A673 (cell line): ENCODE measurements at regions not wholly inside any gene's neighbourhood (a gene's known extent, or its start where the extent isn't known, plus 50 kb on each side); places are given as distances from the start of the nearest gene placed in this dataset.

Experiments used
- BruUV-seq: library from RNA; stranded (reverse); fragments of 400-500 nt; replicated peaks from 2 replicates; lab custom pipeline; 2021; lab: Mats Ljungman, UMichigan
- CTCF ChIA-PET: fragments of 300-600 bp; sonication (Branson Sonifier 250); formaldehyde crosslinking; loops from one replicate; lab custom pipeline; 2022; ENCODE audit warnings: antibody characterized with exemption; lab: Charles Lee
- POLR2A ChIA-PET: fragments of 300-600 bp; sonication (Branson Sonifier 250); formaldehyde crosslinking; loops from one replicate; lab custom pipeline; 2022; ENCODE audit warnings: antibody characterized with exemption; ENCODE audit not compliant: low non-redundant PET; lab: Charles Lee
- DNase-seq: peaks from one replicate; pipeline ENCODE4 v3.0.0-alpha.2; 2015; ENCODE audit warnings: low spot score
- H3K27ac ChIP-seq: fragments of 200-600 bp; sonication (generic); 2 replicates; pipeline ENCODE4 v1.5.1; 2016; ENCODE audit warnings: mixed run types, low read depth, mild to moderate bottlenecking, mixed read lengths, antibody characterized with exemption, low read length; ENCODE audit not compliant: poor library complexity, severe bottlenecking
- H3K27me3 ChIP-seq: fragments of 200-600 bp; sonication (generic); replicated peaks from 2 replicates; pipeline ENCODE4 v1.6.1; 2017; ENCODE audit warnings: mixed run types, low read depth, mild to moderate bottlenecking, mixed read lengths, antibody characterized with exemption, low read length; ENCODE audit not compliant: insufficient read depth, poor library complexity
- H3K36me3 ChIP-seq: fragments of 200-600 bp; sonication (generic); 2 replicates; pipeline ENCODE4 v1.6.1; 2016; ENCODE audit warnings: mixed run types, mild to moderate bottlenecking, mixed read lengths, antibody characterized with exemption, low read length; ENCODE audit not compliant: insufficient read depth, poor library complexity, severe bottlenecking
- H3K4me1 ChIP-seq: fragments of 200-600 bp; sonication (generic); 2 replicates; pipeline ENCODE4 v1.6.1; 2017; ENCODE audit warnings: mixed run types, mild to moderate bottlenecking, mixed read lengths, antibody characterized with exemption, low read length; ENCODE audit not compliant: insufficient read depth, poor library complexity, severe bottlenecking
- H3K4me3 ChIP-seq: fragments of 200-600 bp; sonication (generic); 2 replicates; pipeline ENCODE4 v1.5.1; 2016; ENCODE audit warnings: low read depth, mixed run types, mild to moderate bottlenecking, mixed read lengths, low read length; ENCODE audit not compliant: poor library complexity, severe bottlenecking
- H3K9me3 ChIP-seq: fragments of 200-600 bp; sonication (generic); 2 replicates; pipeline ENCODE4 v1.6.1; 2016; ENCODE audit warnings: mixed run types, low read depth, mild to moderate bottlenecking, mixed read lengths, antibody characterized with exemption, low read length; ENCODE audit not compliant: poor library complexity, severe bottlenecking
- EZH2 ChIP-seq: fragments of 200-600 bp; sonication (generic); IDR thresholded peaks from 2 replicates; pipeline ENCODE4 v1.6.1; 2017; ENCODE audit warnings: borderline replicate concordance, low read depth, mild to moderate bottlenecking, mixed read lengths, antibody characterized with exemption, low read length; ENCODE audit not compliant: poor library complexity, severe bottlenecking
- intact Hi-C: fragments of 100-400 bp; cut with micrococcal nuclease; formaldehyde crosslinking; loops from one replicate; pipeline ENCODE4 v1.10.0; 2022; ENCODE audit not compliant: unreplicated experiment
- TF ChIP-seq, protein P1 (sequence below): fragments of 300-800, 200-600 bp; sonication (generic); conservative IDR thresholded peaks from 2 replicates; pipeline ENCODE4 v1.5.1; 2017; ENCODE audit warnings: low read depth, mild to moderate bottlenecking, antibody characterized with exemption, low read length, moderate library complexity, mixed read lengths

DNA sequence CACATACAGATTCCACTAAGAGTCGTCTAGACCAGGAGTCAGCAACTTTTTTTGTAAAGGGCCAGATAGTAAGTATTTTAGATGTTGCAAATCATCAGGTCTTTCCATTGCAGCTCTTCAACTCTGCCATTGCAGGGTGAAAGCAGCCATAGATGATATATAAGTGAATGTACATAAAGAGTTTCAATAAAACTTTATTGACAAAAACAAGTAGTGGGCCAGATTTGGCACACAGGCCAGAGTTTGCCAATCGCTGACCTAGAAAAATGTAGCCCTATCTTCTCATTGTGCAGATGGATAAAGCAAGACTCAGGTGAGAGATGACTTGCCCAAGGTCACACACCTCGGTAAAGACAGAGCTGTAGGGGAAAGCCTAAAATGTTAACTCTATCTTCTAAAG is 474.7 kb downstream of the MED13L start:
- Histone ChIP-seq H3K36me3 (no peaks in the 10 kb centered on the region), H3K4me3 (no peak overlapping the region), H3K4me1 (no peaks in the 10 kb centered on the region), H3K9me3 (no peaks in the 10 kb centered on the region), H3K27ac (no peak overlapping the region), H3K27me3 (no peaks in the 10 kb centered on the region)
- no peak for DNase-seq
- CTCF ChIA-PET, result no interaction called here
- POLR2A ChIA-PET, result no interaction called here
- no peak for TF ChIP-seq EZH2
- TF ChIP-seq, protein P1, sequence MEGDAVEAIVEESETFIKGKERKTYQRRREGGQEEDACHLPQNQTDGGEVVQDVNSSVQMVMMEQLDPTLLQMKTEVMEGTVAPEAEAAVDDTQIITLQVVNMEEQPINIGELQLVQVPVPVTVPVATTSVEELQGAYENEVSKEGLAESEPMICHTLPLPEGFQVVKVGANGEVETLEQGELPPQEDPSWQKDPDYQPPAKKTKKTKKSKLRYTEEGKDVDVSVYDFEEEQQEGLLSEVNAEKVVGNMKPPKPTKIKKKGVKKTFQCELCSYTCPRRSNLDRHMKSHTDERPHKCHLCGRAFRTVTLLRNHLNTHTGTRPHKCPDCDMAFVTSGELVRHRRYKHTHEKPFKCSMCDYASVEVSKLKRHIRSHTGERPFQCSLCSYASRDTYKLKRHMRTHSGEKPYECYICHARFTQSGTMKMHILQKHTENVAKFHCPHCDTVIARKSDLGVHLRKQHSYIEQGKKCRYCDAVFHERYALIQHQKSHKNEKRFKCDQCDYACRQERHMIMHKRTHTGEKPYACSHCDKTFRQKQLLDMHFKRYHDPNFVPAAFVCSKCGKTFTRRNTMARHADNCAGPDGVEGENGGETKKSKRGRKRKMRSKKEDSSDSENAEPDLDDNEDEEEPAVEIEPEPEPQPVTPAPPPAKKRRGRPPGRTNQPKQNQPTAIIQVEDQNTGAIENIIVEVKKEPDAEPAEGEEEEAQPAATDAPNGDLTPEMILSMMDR, result no peak
- intact Hi-C loops, result no loop called here
- BruUV-seq, result no TSS peak

DNA sequence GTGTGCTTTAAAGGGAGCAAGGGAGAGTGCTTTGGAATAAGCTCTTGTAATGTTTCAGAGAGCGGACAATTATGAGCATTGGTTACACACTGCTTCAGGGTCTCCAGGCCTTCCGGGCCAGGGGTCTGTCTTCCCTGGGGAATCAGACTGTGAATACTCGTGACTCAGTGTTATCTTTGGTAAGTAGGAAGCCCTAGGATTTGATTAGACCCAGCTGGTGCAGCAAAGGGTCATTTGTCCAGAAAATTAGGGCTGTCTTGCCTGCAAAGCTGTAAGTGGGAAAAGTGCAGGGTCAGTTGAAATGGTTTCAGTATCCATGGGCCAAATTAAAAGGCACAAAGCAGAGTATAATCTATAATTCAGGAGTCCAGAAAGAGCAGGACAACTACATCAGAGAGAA is 475.6 kb downstream of the MED13L start:
- CTCF ChIA-PET, result no interaction called here

DNA sequence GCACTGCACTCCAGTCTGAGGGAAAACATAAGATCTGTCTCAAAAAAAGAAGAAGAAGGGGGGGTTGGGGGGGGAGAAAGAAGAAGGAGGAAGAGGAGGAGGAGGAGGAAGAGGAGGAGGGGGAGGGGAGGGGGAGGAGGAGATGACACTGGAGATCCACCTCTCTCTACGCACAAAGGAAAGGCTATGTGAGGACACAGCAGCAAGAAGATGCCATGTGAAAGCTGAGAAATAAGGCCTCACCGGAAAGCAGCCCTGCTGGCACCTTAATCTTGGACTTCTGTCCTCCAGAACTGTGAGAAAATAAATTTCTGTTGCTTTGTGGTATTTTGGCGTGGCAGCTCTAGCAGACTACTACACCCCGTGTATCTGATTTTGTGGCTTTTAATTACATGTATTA is 477.9 kb downstream of the MED13L start:
- H3K27me3 ChIP-seq, result no peaks in the 10 kb centered on the region
- no peak for TF ChIP-seq EZH2
- TF ChIP-seq, protein P1, result no peak
- intact Hi-C loops, result no loop called here
- no TSS peak for BruUV-seq
- ChIA-PET CTCF (no interaction called here), POLR2A (no interaction called here)
- no peak overlapping the region for H3K27ac ChIP-seq
- no peak overlapping the region for H3K4me3 ChIP-seq
- H3K36me3 ChIP-seq, result no peaks in the 10 kb centered on the region
- H3K4me1 ChIP-seq, result no peaks in the 10 kb centered on the region
- DNase-seq, result no peak
- no peaks in the 10 kb centered on the region for H3K9me3 ChIP-seq

More for the DNA sequence above, 475.6 kb downstream of the MED13L start:
- no TSS peak for BruUV-seq
- Histone ChIP-seq H3K36me3 (no peaks in the 10 kb centered on the region), H3K27ac (no peak overlapping the region), H3K27me3 (no peaks in the 10 kb centered on the region), H3K4me3 (no peak overlapping the region), H3K4me1 (no peaks in the 10 kb centered on the region), H3K9me3 (no peaks in the 10 kb centered on the region)
- POLR2A ChIA-PET, result no interaction called here
- no peak for DNase-seq
- TF ChIP-seq EZH2, result no peak
- TF ChIP-seq, protein P1, result no peak
- intact Hi-C loops, result no loop called here
